Activated CD4-positive, alpha-beta T cell treated with anti-CD3 and anti-CD28 coated beads, Interleukin-2, amount 10 ng/mL, durations not matched to agents 24 days and 14 days (primary cell): ENCODE measurements at regions not wholly inside any gene's neighbourhood (a gene's known extent, or its start where the extent isn't known, plus 50 kb on each side); places are given as distances from the start of the nearest gene placed in this dataset.

ENCODE experiments used
- DNase-seq: peaks from one replicate; pipeline ENCODE4 v3.0.0; 2022
- H3K27ac Mint-ChIP-seq: one replicate; pipeline ENCODE4 v1.8.0; 2022; ENCODE audit warnings: mild to moderate bottlenecking, mixed read lengths
- H3K27me3 Mint-ChIP-seq: one replicate; pipeline ENCODE4 v1.8.0; 2022; ENCODE audit warnings: mixed read lengths
- H3K36me3 Mint-ChIP-seq: one replicate; pipeline ENCODE4 v1.8.0; 2022; ENCODE audit warnings: low read depth, mild to moderate bottlenecking, mixed read lengths
- H3K4me1 Mint-ChIP-seq: one replicate; pipeline ENCODE4 v1.8.0; 2021; ENCODE audit warnings: mixed read lengths
- H3K4me3 Mint-ChIP-seq: one replicate; pipeline ENCODE4 v1.8.0; 2022; ENCODE audit warnings: mild to moderate bottlenecking, moderate library complexity, mixed read lengths
- H3K9me3 Mint-ChIP-seq: one replicate; pipeline ENCODE4 v1.8.0; 2021; ENCODE audit warnings: mixed read lengths
- intact Hi-C: fragments of 100-400 bp; cut with micrococcal nuclease; formaldehyde crosslinking; loops from one replicate; pipeline ENCODE4 v1.15.1; 2023

- H3K36me3 Mint-ChIP-seq: no peaks in the 10 kb centered on the region
- no peaks in the 10 kb centered on the region for H3K4me1 Mint-ChIP-seq
- intact Hi-C loops: no loop called here
Measured at GRCh38 chr20:43863821-43864544, 50.7 kb upstream of the TOX2 start.

DNA sequence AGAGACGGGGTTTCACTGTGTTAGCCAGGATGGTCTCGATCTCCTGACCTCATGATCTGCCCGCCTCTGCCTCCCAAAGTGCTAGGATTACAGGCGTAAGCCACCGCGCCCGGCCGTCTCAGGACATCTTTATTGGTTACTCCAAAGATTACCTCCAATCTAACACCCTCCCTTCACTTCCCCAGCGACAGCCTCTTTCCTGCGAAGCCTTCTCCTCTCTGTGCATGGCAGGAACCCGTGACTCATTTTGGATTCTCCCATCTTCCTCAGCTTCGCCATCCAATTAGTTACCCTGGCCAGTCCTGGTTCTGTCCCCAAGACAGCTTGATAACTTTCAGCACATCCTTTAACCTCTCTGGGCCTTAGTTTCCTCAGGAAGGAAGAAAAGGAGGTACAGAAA is 51.3 kb upstream of the TOX2 start:
- intact Hi-C loops: no loop called here
- Mint-ChIP-seq H3K4me3 (no peak overlapping the region), H3K27ac (no peak overlapping the region), H3K27me3 (peaks cover 14% of the 10 kb centered on the region), H3K36me3 (no peaks in the 10 kb centered on the region), H3K9me3 (no peaks in the 10 kb centered on the region), H3K4me1 (no peaks in the 10 kb centered on the region)
- no peak for DNase-seq

More at GRCh38 chr20:43863821-43864544, 50.7 kb upstream of the TOX2 start:
- Mint-ChIP-seq H3K27ac (no peak overlapping the region), H3K27me3 (peaks cover 11% of the 10 kb centered on the region), H3K4me3 (no peak overlapping the region), H3K9me3 (no peaks in the 10 kb centered on the region)
- no peak for DNase-seq

DNA sequence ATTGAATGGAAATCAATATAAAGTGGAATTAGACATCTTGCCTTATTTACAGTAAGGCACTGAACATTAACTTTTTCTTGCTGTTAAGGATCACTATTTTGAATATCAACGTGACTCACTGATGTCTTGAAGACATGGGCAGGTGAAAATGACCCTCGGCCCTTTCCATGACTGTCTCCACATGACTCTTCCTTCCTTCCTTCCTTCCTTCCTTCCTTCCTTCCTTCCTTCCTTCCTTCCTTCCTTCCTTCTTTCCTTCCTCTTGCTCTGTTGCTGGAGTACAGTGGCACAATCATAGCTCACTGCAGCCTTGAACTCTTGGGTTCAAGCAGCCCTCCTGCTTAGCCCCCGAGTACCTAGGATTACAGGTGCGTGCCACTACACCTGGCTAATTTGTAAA is 52.2 kb upstream of the TOX2 start:
- DNase-seq: no peak
- intact Hi-C loops: no loop called here
- Mint-ChIP-seq H3K9me3 (peaks cover 4% of the 10 kb centered on the region), H3K4me1 (no peaks in the 10 kb centered on the region), H3K27ac (no peak overlapping the region), H3K27me3 (peaks cover 19% of the 10 kb centered on the region), H3K36me3 (no peaks in the 10 kb centered on the region), H3K4me3 (no peak overlapping the region)

GRCh38 chr20:43859994-43860393 is 54.7 kb upstream of the TOX2 start:
- peaks cover 25% of the 10 kb centered on the region for H3K27me3 Mint-ChIP-seq

DNA sequence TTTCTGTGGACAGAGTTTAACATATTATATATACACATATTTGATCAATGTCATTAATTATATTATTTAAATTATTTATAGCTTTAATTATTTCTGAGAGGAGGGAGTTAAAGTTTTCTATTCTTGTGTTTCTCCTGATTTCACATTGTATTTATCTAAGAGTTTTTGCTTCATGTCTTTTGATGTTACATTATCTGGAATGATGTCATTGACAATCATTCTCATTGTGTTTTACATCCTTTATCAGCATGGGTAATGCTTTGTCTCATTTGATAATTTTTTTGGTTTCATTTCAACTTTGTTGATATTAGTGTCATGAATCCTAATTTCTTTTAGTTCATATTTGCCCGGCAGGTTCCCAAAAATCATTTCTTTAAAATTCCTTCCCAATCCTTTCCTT is 56.7 kb upstream of the TOX2 start:
- Mint-ChIP-seq H3K36me3 (peaks cover 2% of the 10 kb centered on the region), H3K4me1 (no peaks in the 10 kb centered on the region), H3K9me3 (peaks cover 10% of the 10 kb centered on the region), H3K4me3 (no peak overlapping the region), H3K27me3 (peaks cover 25% of the 10 kb centered on the region), H3K27ac (no peak overlapping the region)
- DNase-seq: no peak
- intact Hi-C loops: no loop called here

More at GRCh38 chr20:43859994-43860393, 54.7 kb upstream of the TOX2 start:
- H3K9me3 Mint-ChIP-seq: peaks cover 10% of the 10 kb centered on the region
- DNase-seq: no peak
- no peak overlapping the region for H3K27ac Mint-ChIP-seq
- no peaks in the 10 kb centered on the region for H3K4me1 Mint-ChIP-seq
- no peak overlapping the region for H3K4me3 Mint-ChIP-seq
- intact Hi-C loops: no loop called here
- H3K36me3 Mint-ChIP-seq: peaks cover 2% of the 10 kb centered on the region

- Mint-ChIP-seq H3K27me3 (peaks cover 23% of the 10 kb centered on the region), H3K9me3 (peaks cover 10% of the 10 kb centered on the region), H3K27ac (no peak overlapping the region), H3K36me3 (peaks cover 2% of the 10 kb centered on the region), H3K4me1 (no peaks in the 10 kb centered on the region), H3K4me3 (no peak overlapping the region)
- DNase-seq: no peak
- intact Hi-C loops: no loop called here
Measured at GRCh38 chr20:43857127-43857526, 57.5 kb upstream of the TOX2 start.

DNA sequence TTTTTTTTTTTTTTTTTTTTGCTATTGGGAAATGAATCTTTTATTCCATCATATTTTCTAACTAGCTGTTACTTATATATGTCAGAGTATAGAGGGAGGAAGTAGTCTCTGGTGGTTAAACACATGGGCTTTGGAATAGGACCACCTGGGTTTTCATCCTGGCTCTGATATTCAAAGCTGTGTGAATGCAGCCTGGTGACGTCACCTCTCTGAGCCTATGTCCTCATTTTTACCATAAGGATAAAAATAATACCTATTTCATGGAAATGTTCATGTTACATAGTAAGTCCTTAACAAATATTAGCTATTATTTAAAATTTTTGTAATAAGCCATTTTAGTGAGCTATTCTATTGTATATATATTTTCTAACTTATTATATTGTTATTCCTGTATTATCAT is 58.8 kb upstream of the TOX2 start:
- Mint-ChIP-seq H3K36me3 (peaks cover 2% of the 10 kb centered on the region), H3K27ac (no peak overlapping the region), H3K27me3 (peaks cover 23% of the 10 kb centered on the region), H3K9me3 (peaks cover 10% of the 10 kb centered on the region), H3K4me3 (no peak overlapping the region), H3K4me1 (no peaks in the 10 kb centered on the region)
- intact Hi-C loops: no loop called here
- no peak for DNase-seq

- Mint-ChIP-seq H3K27me3 (peaks cover 14% of the 10 kb centered on the region), H3K9me3 (peaks cover 10% of the 10 kb centered on the region), H3K27ac (no peak overlapping the region), H3K4me3 (no peak overlapping the region), H3K4me1 (no peaks in the 10 kb centered on the region), H3K36me3 (peaks cover 2% of the 10 kb centered on the region)
- intact Hi-C loops: no loop called here
- DNase-seq: no peak
Measured at GRCh38 chr20:43853918-43854317, 60.7 kb upstream of the TOX2 start.

DNA sequence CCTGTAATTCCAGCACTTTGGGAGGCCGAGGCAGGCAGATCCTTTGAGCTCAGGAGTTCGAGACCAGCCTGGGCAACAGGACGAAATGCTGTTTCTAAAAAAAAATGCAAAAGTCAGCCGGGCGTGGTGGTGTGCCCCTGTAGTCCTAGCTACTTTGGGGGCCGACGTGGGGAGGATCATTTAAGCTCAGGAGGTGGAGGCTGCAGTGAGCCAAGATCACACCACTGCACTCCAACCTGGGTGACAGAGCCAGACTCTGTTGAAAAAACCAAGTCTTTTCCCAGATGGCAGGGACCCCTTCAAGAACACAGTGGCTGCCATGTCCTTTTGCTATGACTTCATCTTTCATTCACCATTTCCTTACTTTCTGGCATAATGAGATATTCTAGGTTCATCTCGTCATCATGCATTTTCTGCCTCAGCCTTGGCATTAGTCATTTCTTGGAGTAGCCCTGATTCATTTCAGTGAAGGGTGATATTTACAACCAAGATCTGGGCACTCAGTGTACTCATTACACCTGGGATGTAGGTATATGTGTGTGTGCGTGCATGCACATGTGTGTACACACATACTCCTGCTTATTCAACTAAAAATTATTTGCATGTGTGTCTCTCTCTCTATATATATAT is 61.4 kb upstream of the TOX2 start:
- Mint-ChIP-seq H3K36me3 (peaks cover 2% of the 10 kb centered on the region), H3K9me3 (peaks cover 10% of the 10 kb centered on the region), H3K4me1 (no peaks in the 10 kb centered on the region), H3K27ac (no peak overlapping the region), H3K4me3 (no peak overlapping the region), H3K27me3 (peaks cover 11% of the 10 kb centered on the region)
- intact Hi-C loops: no loop called here
- no peak for DNase-seq

DNA sequence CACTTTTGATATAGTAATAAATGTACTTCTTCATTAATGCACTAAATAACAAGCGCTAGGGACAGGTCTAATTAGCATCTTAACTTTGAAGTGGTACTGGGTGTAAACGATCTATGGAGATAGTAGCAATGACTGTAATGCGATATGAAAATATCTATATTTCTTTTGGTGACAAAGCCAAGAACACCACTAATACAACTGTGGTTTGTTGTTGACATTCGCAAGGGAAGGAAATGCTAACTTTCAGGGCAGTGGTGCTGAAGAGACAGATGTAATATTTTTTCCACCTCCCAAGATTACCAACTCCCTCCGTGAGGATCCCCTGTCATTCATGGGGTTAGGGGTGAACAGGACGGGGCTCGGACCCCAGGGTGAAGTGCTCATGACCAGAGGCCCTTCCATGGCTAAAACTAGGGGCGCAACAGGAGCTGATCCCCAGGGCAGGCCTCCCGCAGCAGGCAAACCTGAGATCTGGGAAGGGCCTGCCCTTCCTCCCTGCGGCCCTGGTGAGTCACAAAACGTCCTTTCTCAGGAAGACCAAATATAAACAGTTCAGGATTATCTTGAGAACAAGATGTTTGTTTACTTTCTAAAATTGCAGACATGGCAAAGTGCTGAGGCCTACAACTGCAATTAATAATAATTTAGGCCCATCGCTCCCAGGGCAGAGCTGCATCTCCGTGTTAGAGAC is 65.0 kb upstream of the TOX2 start:
- H3K9me3 Mint-ChIP-seq: no peaks in the 10 kb centered on the region
- H3K27ac Mint-ChIP-seq: no peak overlapping the region
- H3K27me3 Mint-ChIP-seq: no peaks in the 10 kb centered on the region
- no peak overlapping the region for H3K4me3 Mint-ChIP-seq
- H3K4me1 Mint-ChIP-seq: peaks cover 21% of the 10 kb centered on the region
- DNase-seq: no peak
- intact Hi-C loops: loop anchor here (10.0 kb wide), 1 partner anchor 225 kb away; no protein-coding TSS in a partner anchor
- H3K36me3 Mint-ChIP-seq: no peaks in the 10 kb centered on the region

DNA sequence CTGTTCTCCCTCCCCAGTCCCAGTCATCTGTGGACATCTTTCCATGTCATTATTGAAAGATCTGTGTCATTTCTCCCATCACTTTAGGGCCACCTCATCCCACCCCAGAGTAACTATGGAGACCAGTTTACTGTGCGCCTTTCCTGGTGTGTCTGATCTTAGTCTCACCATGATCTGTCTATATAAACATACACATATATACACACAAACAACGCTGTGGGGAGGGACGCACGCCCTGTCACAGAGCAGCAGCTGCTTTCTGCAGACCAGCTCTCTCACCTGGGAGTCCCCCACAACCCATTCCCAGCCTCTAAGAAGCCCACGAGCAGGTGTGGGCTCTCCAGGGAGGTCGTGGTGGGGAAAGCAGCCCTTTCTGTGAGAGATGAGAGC is 68.1 kb upstream of the TOX2 start:
- Mint-ChIP-seq H3K27me3 (peaks cover 1% of the 10 kb centered on the region), H3K27ac (peak overlapping the region; percentile 72), H3K9me3 (no peaks in the 10 kb centered on the region), H3K4me3 (no peak overlapping the region), H3K4me1 (peaks cover 34% of the 10 kb centered on the region), H3K36me3 (no peaks in the 10 kb centered on the region)
- DNase-seq: no peak
- intact Hi-C loops: loop anchor here (1.0 to 10.0 kb wide), 3 partner anchors 95 to 228 kb away; no protein-coding TSS in a partner anchor

DNA sequence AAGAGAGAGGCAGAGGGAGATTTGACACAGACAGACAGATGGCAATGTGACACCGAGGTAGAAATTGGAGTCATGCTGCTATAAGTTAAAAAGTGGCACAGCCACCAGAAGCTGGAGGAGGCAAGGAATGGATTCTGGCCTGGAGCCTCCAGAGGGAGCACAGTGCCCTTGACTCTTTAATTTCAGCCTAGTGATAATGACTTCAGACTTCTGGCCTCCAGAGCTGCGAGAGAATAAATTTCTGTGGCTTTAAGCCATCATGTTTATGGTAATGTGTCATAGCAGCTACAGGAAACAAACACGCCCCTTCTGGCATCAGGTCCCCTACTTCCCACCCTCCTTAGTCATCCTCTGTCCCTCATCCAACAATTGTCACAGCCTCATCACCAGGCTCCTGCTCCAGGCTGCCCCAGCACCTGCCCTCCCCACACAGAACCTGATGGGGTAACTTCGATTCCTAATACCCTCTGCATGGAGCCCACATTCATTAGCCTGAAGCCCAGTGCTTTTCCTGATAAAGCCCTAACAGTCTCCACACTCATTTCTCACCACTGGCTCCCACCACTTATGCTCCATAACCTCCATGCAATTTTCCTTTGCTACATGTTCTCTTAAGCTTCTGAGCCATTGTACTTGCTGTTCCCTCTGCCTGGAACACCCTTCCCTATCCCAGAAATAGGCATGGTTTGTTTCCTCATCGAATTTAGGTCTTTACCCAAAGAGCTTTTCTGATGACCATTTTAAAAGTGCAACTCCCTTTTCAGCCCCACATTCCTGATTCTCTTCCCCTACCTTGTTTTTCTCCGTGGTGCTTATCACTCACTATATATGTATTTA is 69.7 kb upstream of the TOX2 start:
- intact Hi-C loops: loop anchor here (10.0 kb wide), 1 partner anchor 230 kb away; no protein-coding TSS in a partner anchor
- peaks cover 44% of the 10 kb centered on the region for H3K4me1 Mint-ChIP-seq
- H3K9me3 Mint-ChIP-seq: no peaks in the 10 kb centered on the region
- H3K27me3 Mint-ChIP-seq: peaks cover 2% of the 10 kb centered on the region
- H3K4me3 Mint-ChIP-seq: no peak overlapping the region
- no peak for DNase-seq
- peak overlapping the region; percentile 22 for H3K27ac Mint-ChIP-seq
- no peaks in the 10 kb centered on the region for H3K36me3 Mint-ChIP-seq

GRCh38 chr20:43843965-43844660 is 70.5 kb upstream of the TOX2 start:
- Mint-ChIP-seq H3K27ac (no peak overlapping the region), H3K4me1 (peaks cover 51% of the 10 kb centered on the region), H3K4me3 (no peak overlapping the region), H3K9me3 (no peaks in the 10 kb centered on the region), H3K27me3 (peaks cover 2% of the 10 kb centered on the region), H3K36me3 (no peaks in the 10 kb centered on the region)
- no peak for DNase-seq
- intact Hi-C loops: loop anchor here (10.0 kb wide), 1 partner anchor 231 kb away; no protein-coding TSS in a partner anchor
